CD8-positive, alpha-beta memory T cell (primary cell): ENCODE measurements at regions not wholly inside any gene's neighbourhood (a gene's known extent, or its start where the extent isn't known, plus 50 kb on each side); places are given as distances from the start of the nearest gene placed in this dataset.

ENCODE experiments used
- CTCF ChIA-PET: fragments of 350-600 bp; sonication (Branson Sonifier 250); formaldehyde crosslinking; loops from one replicate; lab custom pipeline; 2021; ENCODE audit warnings: antibody characterized with exemption; lab: Charles Lee
- POLR2A ChIA-PET: fragments of 350-600 bp; sonication (Branson Sonifier 250); formaldehyde crosslinking; loops from one replicate; lab custom pipeline; 2021; ENCODE audit warnings: antibody characterized with exemption; lab: Charles Lee
- DNase-seq, 5 donors: peaks; one replicate each; pipeline versions ENCODE4 v3.0.0 to v3.0.0-alpha.2; 2020 to 2022; ENCODE audit warnings: mixed read lengths in 1 of 5
- H3K27ac ChIP-seq: one replicate; pipeline ENCODE4 v1.7.0; 2013; ENCODE audit warnings: low read depth, mild to moderate bottlenecking, low read length, moderate library complexity
- H3K27me3 ChIP-seq: 2 replicates; pipeline ENCODE4 v1.7.0; 2013; ENCODE audit warnings: low read length, mild to moderate bottlenecking; ENCODE audit not compliant: insufficient read depth, poor library complexity, severe bottlenecking
- H3K36me3 ChIP-seq: 2 replicates; pipeline ENCODE4 v1.7.0; 2013; ENCODE audit warnings: mild to moderate bottlenecking, low read length, moderate library complexity; ENCODE audit not compliant: insufficient read depth
- H3K4me1 ChIP-seq: 2 replicates; pipeline ENCODE4 v1.7.0; 2013; ENCODE audit warnings: mild to moderate bottlenecking, low read length, moderate library complexity; ENCODE audit not compliant: insufficient read depth
- H3K4me3 ChIP-seq: 2 replicates; pipeline ENCODE4 v1.7.0; 2013; ENCODE audit warnings: mild to moderate bottlenecking, low read length
- H3K9me3 ChIP-seq: 2 replicates; pipeline ENCODE4 v1.7.0; 2013; ENCODE audit warnings: mild to moderate bottlenecking, low read length
- H3K27ac Mint-ChIP-seq, 8 donors: one replicate each; pipeline ENCODE4 v1.8.0; 2020 to 2021; ENCODE audit warnings: mixed read lengths in 8 of 8, mild to moderate bottlenecking in 6 of 8, inconsistent platforms in 3 of 8, moderate library complexity in 3 of 8
- H3K27me3 Mint-ChIP-seq, 2 donors: one replicate each; pipeline ENCODE4 v1.8.0; 2020 to 2021; ENCODE audit warnings: mixed read lengths in 2 of 2, mild to moderate bottlenecking in 1 of 2, moderate library complexity in 1 of 2
- H3K36me3 Mint-ChIP-seq, 3 donors: one replicate each; pipeline ENCODE4 v1.8.0; 2020 to 2021; ENCODE audit warnings: mixed read lengths in 3 of 3, inconsistent platforms in 1 of 3, mild to moderate bottlenecking in 1 of 3
- H3K4me1 Mint-ChIP-seq, 3 donors: one replicate each; pipeline ENCODE4 v1.8.0; 2020 to 2021; ENCODE audit warnings: mixed read lengths in 3 of 3, inconsistent platforms in 1 of 3, mild to moderate bottlenecking in 1 of 3
- H3K4me3 Mint-ChIP-seq, 7 donors: one replicate each; pipeline ENCODE4 v1.8.0; 2020 to 2021; ENCODE audit warnings: mixed read lengths in 7 of 7, mild to moderate bottlenecking in 6 of 7, moderate library complexity in 4 of 7, inconsistent platforms in 2 of 7
- H3K9me3 Mint-ChIP-seq, 5 donors: one replicate each; pipeline ENCODE4 v1.8.0; 2020 to 2022; ENCODE audit warnings: mixed read lengths in 5 of 5, mild to moderate bottlenecking in 3 of 5, moderate library complexity in 2 of 5, inconsistent platforms in 1 of 5

- H3K27me3 Mint-ChIP-seq, result no peaks in the 10 kb centered on the region
- H3K36me3 Mint-ChIP-seq, result no peaks in the 10 kb centered on the region
- H3K27ac Mint-ChIP-seq, result no peak overlapping the region
- Histone ChIP-seq H3K36me3 (no peaks in the 10 kb centered on the region), H3K27me3 (no peaks in the 10 kb centered on the region), H3K4me3 (no peak overlapping the region), H3K27ac (no peak overlapping the region), H3K4me1 (no peaks in the 10 kb centered on the region), H3K9me3 (no peaks in the 10 kb centered on the region)
- peaks cover 0 to 8% (median 6%) of the 10 kb centered on the region in 5 donors for H3K9me3 Mint-ChIP-seq
- H3K4me3 Mint-ChIP-seq, result no peak overlapping the region
- ChIA-PET POLR2A (no interaction called here), CTCF (no interaction called here)
- no peaks in the 10 kb centered on the region for H3K4me1 Mint-ChIP-seq
- no peak for DNase-seq
These were observed 79.3 kb upstream of the TENM4 start for GRCh38 chr11:79520086-79520485.

GRCh38 chr11:79515781-79516180, 75.0 kb upstream of the TENM4 start:
- Histone ChIP-seq H3K9me3 (no peaks in the 10 kb centered on the region), H3K4me1 (no peaks in the 10 kb centered on the region), H3K27me3 (no peaks in the 10 kb centered on the region), H3K4me3 (no peak overlapping the region), H3K36me3 (no peaks in the 10 kb centered on the region), H3K27ac (no peak overlapping the region)
- H3K36me3 Mint-ChIP-seq, result no peaks in the 10 kb centered on the region
- peaks cover 0 to 5% (median 2%) of the 10 kb centered on the region in 5 donors for H3K9me3 Mint-ChIP-seq
- CTCF ChIA-PET, result no interaction called here
- H3K4me3 Mint-ChIP-seq, result no peak overlapping the region
- DNase-seq, result no peak
- no peaks in the 10 kb centered on the region for H3K4me1 Mint-ChIP-seq
- no peaks in the 10 kb centered on the region for H3K27me3 Mint-ChIP-seq
- no peak overlapping the region for H3K27ac Mint-ChIP-seq
- POLR2A ChIA-PET, result no interaction called here

GRCh38 chr11:79514695-79515094, 73.9 kb upstream of the TENM4 start:
- H3K9me3 ChIP-seq, result no peaks in the 10 kb centered on the region
- CTCF ChIA-PET, result no interaction called here
- H3K9me3 Mint-ChIP-seq, result peaks cover 0 to 5% (median 0%) of the 10 kb centered on the region in 5 donors
- no peak overlapping the region for H3K4me3 Mint-ChIP-seq
- no peak overlapping the region for H3K27ac ChIP-seq
- H3K4me3 ChIP-seq, result no peak overlapping the region
- H3K4me1 ChIP-seq, result no peaks in the 10 kb centered on the region
- H3K4me1 Mint-ChIP-seq, result no peaks in the 10 kb centered on the region
- H3K27me3 Mint-ChIP-seq, result no peaks in the 10 kb centered on the region
- no peaks in the 10 kb centered on the region for H3K36me3 Mint-ChIP-seq
- no peaks in the 10 kb centered on the region for H3K27me3 ChIP-seq
- H3K36me3 ChIP-seq, result no peaks in the 10 kb centered on the region
- no peak overlapping the region for H3K27ac Mint-ChIP-seq
- POLR2A ChIA-PET, result no interaction called here
- no peak for DNase-seq

- Mint-ChIP-seq H3K27ac (no peak overlapping the region), H3K9me3 (peaks cover 0 to 5% (median 0%) of the 10 kb centered on the region in 5 donors), H3K27me3 (no peaks in the 10 kb centered on the region), H3K4me1 (no peaks in the 10 kb centered on the region), H3K4me3 (no peak overlapping the region), H3K36me3 (no peaks in the 10 kb centered on the region)
- Histone ChIP-seq H3K36me3 (no peaks in the 10 kb centered on the region), H3K4me3 (no peak overlapping the region), H3K4me1 (no peaks in the 10 kb centered on the region), H3K9me3 (no peaks in the 10 kb centered on the region), H3K27ac (no peak overlapping the region), H3K27me3 (no peaks in the 10 kb centered on the region)
- CTCF ChIA-PET, result no interaction called here
- POLR2A ChIA-PET, result no interaction called here
- DNase-seq, result no peak
These were observed 73.5 kb upstream of the TENM4 start for GRCh38 chr11:79514290-79514689.

DNA sequence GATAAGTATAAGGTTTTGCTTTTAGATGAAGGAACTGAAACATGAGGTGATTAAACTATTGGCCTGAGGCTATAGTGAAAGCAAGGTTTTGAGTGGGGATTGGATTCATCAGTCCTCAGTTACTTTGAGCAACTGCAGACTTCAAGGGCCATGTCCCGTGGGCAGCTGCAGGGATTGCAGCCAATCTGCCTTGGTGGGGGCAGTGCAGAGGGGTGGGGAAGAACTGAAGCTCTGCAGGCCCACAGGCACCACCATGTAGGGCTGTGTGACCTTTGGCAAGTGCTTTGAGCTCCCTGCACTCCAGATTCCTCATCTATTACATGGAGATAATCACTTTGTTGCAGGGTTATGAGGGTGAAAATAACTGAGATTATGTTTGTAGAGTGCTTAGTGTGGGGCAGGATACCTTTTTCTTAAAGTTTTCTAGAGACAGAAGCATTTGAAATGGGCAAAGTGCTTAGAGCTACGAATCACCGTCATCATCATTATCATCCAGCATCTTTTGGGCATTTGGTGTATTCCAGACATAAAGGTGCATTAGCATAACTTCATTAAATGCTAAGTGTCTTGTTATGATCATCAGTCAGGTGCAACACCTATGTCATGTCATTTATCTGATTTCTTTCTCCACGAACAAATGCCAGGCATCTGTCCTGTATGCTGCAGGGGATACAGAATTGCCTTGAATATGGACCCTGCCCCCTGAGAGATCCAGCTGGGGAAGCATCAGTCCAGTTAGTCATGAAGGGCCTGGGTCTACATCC, 72.1 kb upstream of the TENM4 start:
- no peaks in the 10 kb centered on the region for H3K36me3 Mint-ChIP-seq
- Histone ChIP-seq H3K9me3 (no peaks in the 10 kb centered on the region), H3K4me3 (no peak overlapping the region), H3K27me3 (no peaks in the 10 kb centered on the region), H3K27ac (no peak overlapping the region), H3K4me1 (no peaks in the 10 kb centered on the region), H3K36me3 (no peaks in the 10 kb centered on the region)
- no peaks in the 10 kb centered on the region for H3K27me3 Mint-ChIP-seq
- no peak overlapping the region for H3K4me3 Mint-ChIP-seq
- ChIA-PET CTCF (no interaction called here), POLR2A (no interaction called here)
- no peaks in the 10 kb centered on the region for H3K4me1 Mint-ChIP-seq
- peaks cover 0 to 5% (median 0%) of the 10 kb centered on the region in 5 donors for H3K9me3 Mint-ChIP-seq
- DNase-seq, result no peak
- no peak overlapping the region for H3K27ac Mint-ChIP-seq

- no peaks in the 10 kb centered on the region for H3K27me3 ChIP-seq
- H3K27ac ChIP-seq, result no peak overlapping the region
- H3K4me1 ChIP-seq, result no peaks in the 10 kb centered on the region
- ChIA-PET CTCF (no interaction called here), POLR2A (no interaction called here)
- H3K9me3 ChIP-seq, result no peaks in the 10 kb centered on the region
- Mint-ChIP-seq H3K36me3 (no peaks in the 10 kb centered on the region), H3K27me3 (no peaks in the 10 kb centered on the region), H3K27ac (no peak overlapping the region), H3K9me3 (peaks cover 0 to 5% (median 0%) of the 10 kb centered on the region in 5 donors), H3K4me3 (no peak overlapping the region), H3K4me1 (no peaks in the 10 kb centered on the region)
- H3K36me3 ChIP-seq, result no peaks in the 10 kb centered on the region
- DNase-seq, result no peak
- H3K4me3 ChIP-seq, result no peak overlapping the region
These were observed 70.1 kb upstream of the TENM4 start for GRCh38 chr11:79510960-79511359.

- H3K27me3 ChIP-seq, result no peaks in the 10 kb centered on the region
- no peaks in the 10 kb centered on the region for H3K9me3 ChIP-seq
- Mint-ChIP-seq H3K36me3 (no peaks in the 10 kb centered on the region), H3K4me1 (peaks cover 0 to 2% (median 0%) of the 10 kb centered on the region in 3 donors), H3K4me3 (no peak overlapping the region), H3K27me3 (no peaks in the 10 kb centered on the region), H3K9me3 (peaks cover 0 to 5% (median 3%) of the 10 kb centered on the region in 5 donors), H3K27ac (no peak overlapping the region)
- no peak for DNase-seq
- POLR2A ChIA-PET, result no interaction called here
- CTCF ChIA-PET, result interaction anchor here (1.2 kb wide), 1 partner anchor 26 kb away, joined by 3 read pairs; no protein-coding TSS in a partner anchor
- H3K4me3 ChIP-seq, result no peak overlapping the region
- no peak overlapping the region for H3K27ac ChIP-seq
- no peaks in the 10 kb centered on the region for H3K36me3 ChIP-seq
- no peaks in the 10 kb centered on the region for H3K4me1 ChIP-seq
These were observed 67.6 kb upstream of the TENM4 start for GRCh38 chr11:79508461-79508860.

DNA sequence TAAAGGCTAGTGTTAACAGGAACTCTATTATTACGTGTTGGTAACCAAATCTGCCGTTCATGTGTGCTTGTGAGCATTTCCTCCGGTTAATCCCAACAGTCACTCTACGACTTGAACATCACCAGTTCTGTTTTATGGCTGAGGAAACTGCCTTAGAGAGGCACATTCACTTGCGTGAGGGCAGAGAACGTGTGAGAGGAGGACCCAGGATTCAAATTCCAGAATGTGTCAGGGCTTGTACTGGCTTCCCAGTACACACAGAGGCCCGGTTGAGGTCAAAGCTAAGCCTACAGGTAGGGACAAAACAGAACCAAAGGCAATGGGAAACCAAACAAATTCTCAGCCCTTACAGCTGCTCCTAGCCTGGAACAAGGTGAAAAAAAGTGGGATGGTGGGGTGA, 66.9 kb upstream of the TENM4 start:
- H3K4me1 Mint-ChIP-seq, result peaks cover 0 to 2% (median 0%) of the 10 kb centered on the region in 3 donors
- no peaks in the 10 kb centered on the region for H3K36me3 Mint-ChIP-seq
- peaks cover 0 to 4% (median 3%) of the 10 kb centered on the region in 5 donors for H3K9me3 Mint-ChIP-seq
- no peaks in the 10 kb centered on the region for H3K36me3 ChIP-seq
- no peak for DNase-seq
- no peak overlapping the region for H3K27ac ChIP-seq
- no peaks in the 10 kb centered on the region for H3K9me3 ChIP-seq
- H3K27ac Mint-ChIP-seq, result no peak overlapping the region
- POLR2A ChIA-PET, result no interaction called here
- H3K4me3 Mint-ChIP-seq, result no peak overlapping the region
- no peaks in the 10 kb centered on the region for H3K27me3 ChIP-seq
- CTCF ChIA-PET, result no interaction called here
- no peak overlapping the region for H3K4me3 ChIP-seq
- no peaks in the 10 kb centered on the region for H3K27me3 Mint-ChIP-seq
- no peaks in the 10 kb centered on the region for H3K4me1 ChIP-seq
